ENCODE measurements at regions not wholly inside any gene's neighbourhood (a gene's known extent, or its start where the extent isn't known, plus 50 kb on each side); places are given as distances from the start of the nearest gene placed in this dataset.

- no peak overlapping the region for H3K4me3 ChIP-seq (ENCODE audit: low read length)
- no peak for DNase-seq (ENCODE audit: low read depth, low spot score)
These were observed 256.1 kb upstream of the VEPH1 start for GRCh38 chr3:157759311-157759710.

- H3K4me3 ChIP-seq (ENCODE audit: low read length) = no peak overlapping the region
- DNase-seq (ENCODE audit: low read depth, low spot score) = no peak
These were observed 252.0 kb upstream of the VEPH1 start for GRCh38 chr3:157755233-157755632.

GRCh38 chr3:157754451-157754850 is 251.2 kb upstream of the VEPH1 start:
- no peak overlapping the region for H3K4me3 ChIP-seq (ENCODE audit: low read length)
- DNase-seq (ENCODE audit: low read depth, low spot score) = no peak

GRCh38 chr3:157753787-157754136 is 250.5 kb upstream of the VEPH1 start:
- no peak overlapping the region for H3K4me3 ChIP-seq (ENCODE audit: low read length)
- DNase-seq (ENCODE audit: low read depth, low spot score) = no peak

- DNase-seq (ENCODE audit: low read depth, low spot score) = no peak
- H3K4me3 ChIP-seq (ENCODE audit: low read length) = no peak overlapping the region
These were observed 250.0 kb upstream of the VEPH1 start for GRCh38 chr3:157752956-157753786.

- H3K4me3 ChIP-seq (ENCODE audit: low read length) = no peak overlapping the region
- DNase-seq (ENCODE audit: low read depth, low spot score) = no peak
These were observed 249.3 kb upstream of the VEPH1 start for GRCh38 chr3:157752554-157752953.

- no peak for DNase-seq (ENCODE audit: low read depth, low spot score)
- no peak overlapping the region for H3K4me3 ChIP-seq (ENCODE audit: low read length)
These were observed 248.2 kb upstream of the VEPH1 start for GRCh38 chr3:157751386-157751785.

GRCh38 chr3:157746391-157746790 is 243.2 kb upstream of the VEPH1 start:
- no peak overlapping the region for H3K4me3 ChIP-seq (ENCODE audit: low read length)
- no peak for DNase-seq (ENCODE audit: low read depth, low spot score)

- no peak for DNase-seq (ENCODE audit: low read depth, low spot score)
- H3K4me3 ChIP-seq (ENCODE audit: low read length) = no peak overlapping the region
These were observed 238.4 kb upstream of the VEPH1 start for GRCh38 chr3:157741607-157742006.

- no peak for DNase-seq (ENCODE audit: low read depth, low spot score)
- no peak overlapping the region for H3K4me3 ChIP-seq (ENCODE audit: low read length)
These were observed 235.2 kb upstream of the VEPH1 start for GRCh38 chr3:157738441-157738840.

GRCh38 chr3:157718800-157719199 is 215.6 kb upstream of the VEPH1 start:
- DNase-seq (ENCODE audit: low read depth, low spot score) = peak; percentile 84

GRCh38 chr3:157713101-157713500 is 209.9 kb upstream of the VEPH1 start:
- DNase-seq (ENCODE audit: low read depth, low spot score) = no peak
- no peak overlapping the region for H3K4me3 ChIP-seq (ENCODE audit: low read length)

More at GRCh38 chr3:157718800-157719199, 215.6 kb upstream of the VEPH1 start:
- H3K4me3 ChIP-seq (ENCODE audit: low read length) = no peak overlapping the region

GRCh38 chr3:157705258-157705657 is 202.0 kb upstream of the VEPH1 start:
- DNase-seq (ENCODE audit: low read depth, low spot score) = no peak
- no peak overlapping the region for H3K4me3 ChIP-seq (ENCODE audit: low read length)

- no peak for DNase-seq (ENCODE audit: low read depth, low spot score)
These were observed 197.2 kb upstream of the VEPH1 start for GRCh38 chr3:157700405-157700804.

GRCh38 chr3:157695586-157695985 is 192.4 kb upstream of the VEPH1 start:
- DNase-seq (ENCODE audit: low read depth, low spot score) = no peak
- no peak overlapping the region for H3K4me3 ChIP-seq (ENCODE audit: low read length)

More at GRCh38 chr3:157700405-157700804, 197.2 kb upstream of the VEPH1 start:
- H3K4me3 ChIP-seq (ENCODE audit: low read length) = no peak overlapping the region

GRCh38 chr3:157695103-157695502 is 191.9 kb upstream of the VEPH1 start:
- H3K4me3 ChIP-seq (ENCODE audit: low read length) = no peak overlapping the region
- DNase-seq (ENCODE audit: low read depth, low spot score) = no peak

GRCh38 chr3:157693762-157694161 is 190.5 kb upstream of the VEPH1 start:
- H3K4me3 ChIP-seq (ENCODE audit: low read length) = no peak overlapping the region
- DNase-seq (ENCODE audit: low read depth, low spot score) = no peak

GRCh38 chr3:157692468-157692867 is 189.3 kb upstream of the VEPH1 start:
- no peak for DNase-seq (ENCODE audit: low read depth, low spot score)
- no peak overlapping the region for H3K4me3 ChIP-seq (ENCODE audit: low read length)

GRCh38 chr3:157683668-157684067 is 180.5 kb upstream of the VEPH1 start:
- H3K4me3 ChIP-seq (ENCODE audit: low read length) = no peak overlapping the region
- DNase-seq (ENCODE audit: low read depth, low spot score) = no peak

GRCh38 chr3:157672061-157672460 is 168.8 kb upstream of the VEPH1 start:
- no peak for DNase-seq (ENCODE audit: low read depth, low spot score)
- H3K4me3 ChIP-seq (ENCODE audit: low read length) = no peak overlapping the region

- no peak for DNase-seq (ENCODE audit: low read depth, low spot score)
- no peak overlapping the region for H3K4me3 ChIP-seq (ENCODE audit: low read length)
These were observed 168.4 kb upstream of the VEPH1 start for GRCh38 chr3:157671656-157672055.

Measured in Jurkat, Clone E6-1 (cell line).